Lower leg skin (tissue), 3 donors: ENCODE measurements at regions not wholly inside any gene's neighbourhood (a gene's known extent, or its start where the extent isn't known, plus 50 kb on each side); places are given as distances from the start of the nearest gene placed in this dataset.

Experiments
- CTCF ChIP-seq, 3 donors: fragments of 450-650 bp; IDR thresholded peaks; one replicate each; pipeline ENCODE4 v1.5.1; 2016; ENCODE audit warnings: antibody characterized with exemption in 3 of 3, mild to moderate bottlenecking in 3 of 3, moderate library complexity in 2 of 3
- POLR2A ChIP-seq, 2 donors: fragments of 450-650 bp; IDR thresholded peaks; one replicate each; pipeline ENCODE4 v1.6.1; 2016 to 2017; ENCODE audit warnings: antibody characterized with exemption in 2 of 2, mild to moderate bottlenecking in 1 of 2, moderate library complexity in 1 of 2

DNA sequence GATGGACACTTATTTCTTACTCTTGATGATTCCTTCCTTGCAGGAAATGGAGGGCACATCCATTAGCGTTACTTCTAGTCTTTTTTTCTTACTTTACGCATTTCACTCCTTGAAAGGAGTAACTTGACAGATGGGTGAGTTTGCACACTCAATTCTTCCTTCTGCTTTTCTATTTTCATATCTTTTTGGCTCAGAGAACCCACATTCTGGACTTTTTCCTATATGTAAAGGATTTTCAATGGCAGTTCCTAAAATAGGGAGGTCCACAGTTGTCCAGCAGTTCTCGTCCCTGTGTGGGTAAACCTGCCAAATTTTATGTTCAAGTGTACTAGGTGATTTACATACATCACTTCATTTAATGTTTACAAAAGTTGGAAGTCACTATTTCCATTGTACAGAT lies 440.0 kb upstream of the KIRREL3 start:
- TF ChIP-seq CTCF (IDR thresholded peaks at IDR 0.05) = no peak
- no peak for TF ChIP-seq POLR2A (IDR thresholded peaks at IDR 0.05)
